ENCODE measurements at regions not wholly inside any gene's neighbourhood (a gene's known extent, or its start where the extent isn't known, plus 50 kb on each side); places are given as distances from the start of the nearest gene placed in this dataset.

- Mint-ChIP-seq H3K36me3 (peaks cover 19% of the 10 kb centered on the region), H3K27ac (no peak overlapping the region), H3K4me1 (peaks cover 19% of the 10 kb centered on the region), H3K9me3 (peaks cover 8% of the 10 kb centered on the region; the same call in 1 of the 2 replicates), H3K27me3 (ENCODE audit: low read depth) (no peaks in the 10 kb centered on the region), H3K4me3 (no peak overlapping the region)
- ATAC-seq = no peak
- DNase-seq (ENCODE audit: low spot score) = no peak
- TF ChIP-seq NR3C1 (CRISPR knock-in tag; conservative IDR thresholded peaks at IDR 0.05; ENCODE audit: low read depth) = no peak
- TF ChIP-seq MYBL2 (CRISPR knock-in tag; IDR thresholded peaks at IDR 0.05) = no peak
- no peak for TF ChIP-seq ATF3 (CRISPR knock-in tag; conservative IDR thresholded peaks at IDR 0.05)
- no peak for TF ChIP-seq CBFB (CRISPR knock-in tag; IDR thresholded peaks at IDR 0.05; ENCODE audit: low read depth)
- TF ChIP-seq ZBTB43 (CRISPR knock-in tag; IDR thresholded peaks at IDR 0.05) = no peak
- no peak for TF ChIP-seq ESRRA (CRISPR knock-in tag; IDR thresholded peaks at IDR 0.05; ENCODE audit: borderline replicate concordance)
- no peak for TF ChIP-seq FOXJ3 (CRISPR knock-in tag; IDR thresholded peaks at IDR 0.05; ENCODE audit: borderline replicate concordance)
- TF ChIP-seq NR1H2 (CRISPR knock-in tag; IDR thresholded peaks at IDR 0.05) = no peak
- no peak for TF ChIP-seq AFF4 (CRISPR knock-in tag; IDR thresholded peaks at IDR 0.05; ENCODE audit: borderline replicate concordance)
- CTCF ChIA-PET = interaction anchor here (0.5 to 1.2 kb wide), 2 partner anchors 8 to 114 kb away, joined by 3 read pairs; no protein-coding TSS in a partner anchor
- POLR2A ChIA-PET = no interaction called here
These were observed 269.0 kb upstream of the TPM1 start for GRCh38 chr15:62773369-62774165.

- peaks cover 19% of the 10 kb centered on the region for H3K4me1 Mint-ChIP-seq
- peaks cover 23% of the 10 kb centered on the region for H3K36me3 Mint-ChIP-seq
- CTCF ChIA-PET = no interaction called here
- H3K27ac Mint-ChIP-seq = peak overlapping the region; percentile 60; the same call in 1 of the 2 replicates
- DNase-seq (ENCODE audit: low spot score) = no peak
- H3K9me3 Mint-ChIP-seq = peaks cover 8% of the 10 kb centered on the region; the same call in 1 of the 2 replicates
- no peak overlapping the region for H3K4me3 Mint-ChIP-seq
- H3K27me3 Mint-ChIP-seq (ENCODE audit: low read depth) = no peaks in the 10 kb centered on the region
- POLR2A ChIA-PET = no interaction called here
- ATAC-seq = peak; percentile 93
- TF ChIP-seq CREB1 (CRISPR knock-in tag; IDR thresholded peaks at IDR 0.05) = no peak
- TF ChIP-seq ATF2 (CRISPR knock-in tag; IDR thresholded peaks at IDR 0.05; ENCODE audit: borderline replicate concordance, low read depth) = no peak
- TF ChIP-seq ZNF396 (CRISPR knock-in tag; IDR thresholded peaks at IDR 0.05; ENCODE audit: borderline replicate concordance) = no peak
- TF ChIP-seq NR2C2 (CRISPR knock-in tag; IDR thresholded peaks at IDR 0.05) = no peak
- no peak for TF ChIP-seq AR (CRISPR knock-in tag; IDR thresholded peaks at IDR 0.05)
- no peak for TF ChIP-seq TP53 (CRISPR knock-in tag; IDR thresholded peaks at IDR 0.05)
- no peak; the same call in 1 of the 2 replicates for TF ChIP-seq MAX (CRISPR knock-in tag; IDR thresholded peaks at IDR 0.05)
- no peak for TF ChIP-seq NFATC4 (CRISPR knock-in tag; IDR thresholded peaks at IDR 0.05)
These were observed 266.6 kb upstream of the TPM1 start for GRCh38 chr15:62775932-62776331.
